ENCODE measurements at regions not wholly inside any gene's neighbourhood (a gene's known extent, or its start where the extent isn't known, plus 50 kb on each side); places are given as distances from the start of the nearest gene placed in this dataset.

DNA sequence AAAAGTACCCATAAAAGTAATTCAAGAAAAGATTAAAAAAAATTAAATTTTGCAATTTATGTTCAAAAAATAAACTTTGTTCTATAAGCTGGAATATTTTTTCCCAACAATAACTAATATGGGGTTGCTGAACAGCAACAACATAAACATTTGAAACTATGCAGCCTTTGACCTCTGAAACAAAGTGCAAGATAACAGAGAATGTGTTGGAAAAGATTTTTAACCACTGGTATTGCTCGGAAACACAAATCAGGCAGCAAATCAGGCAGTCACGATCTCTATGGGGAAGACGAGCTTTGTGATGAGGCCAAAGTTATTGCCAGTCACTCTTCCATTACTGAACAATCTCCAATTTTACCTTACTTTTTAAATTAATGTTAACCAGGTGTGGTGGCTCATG, 332.1 kb downstream of the PABPC4L start:
- no peak for TF ChIP-seq SP7 (tag by site-specific recombination; IDR thresholded peaks at IDR 0.05)
- no peak for TF ChIP-seq ZBTB1 (tag by site-specific recombination; IDR thresholded peaks at IDR 0.05)
- TF ChIP-seq, protein P1, sequence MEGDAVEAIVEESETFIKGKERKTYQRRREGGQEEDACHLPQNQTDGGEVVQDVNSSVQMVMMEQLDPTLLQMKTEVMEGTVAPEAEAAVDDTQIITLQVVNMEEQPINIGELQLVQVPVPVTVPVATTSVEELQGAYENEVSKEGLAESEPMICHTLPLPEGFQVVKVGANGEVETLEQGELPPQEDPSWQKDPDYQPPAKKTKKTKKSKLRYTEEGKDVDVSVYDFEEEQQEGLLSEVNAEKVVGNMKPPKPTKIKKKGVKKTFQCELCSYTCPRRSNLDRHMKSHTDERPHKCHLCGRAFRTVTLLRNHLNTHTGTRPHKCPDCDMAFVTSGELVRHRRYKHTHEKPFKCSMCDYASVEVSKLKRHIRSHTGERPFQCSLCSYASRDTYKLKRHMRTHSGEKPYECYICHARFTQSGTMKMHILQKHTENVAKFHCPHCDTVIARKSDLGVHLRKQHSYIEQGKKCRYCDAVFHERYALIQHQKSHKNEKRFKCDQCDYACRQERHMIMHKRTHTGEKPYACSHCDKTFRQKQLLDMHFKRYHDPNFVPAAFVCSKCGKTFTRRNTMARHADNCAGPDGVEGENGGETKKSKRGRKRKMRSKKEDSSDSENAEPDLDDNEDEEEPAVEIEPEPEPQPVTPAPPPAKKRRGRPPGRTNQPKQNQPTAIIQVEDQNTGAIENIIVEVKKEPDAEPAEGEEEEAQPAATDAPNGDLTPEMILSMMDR (tag by site-specific recombination; IDR thresholded peaks at IDR 0.05): no peak
- TF ChIP-seq ZNF530 (tag by site-specific recombination; IDR thresholded peaks at IDR 0.05; ENCODE audit: low read depth): no peak
- TF ChIP-seq ZNF501 (tag by site-specific recombination; IDR thresholded peaks at IDR 0.05): no peak
- TF ChIP-seq ZNF350 (tag by site-specific recombination; IDR thresholded peaks at IDR 0.05): no peak
- TF ChIP-seq TCF7L2 (IDR thresholded peaks at IDR 0.05; ENCODE audit: borderline replicate concordance, low read depth, low read length): no peak
- no peak for TF ChIP-seq ZNF155 (tag by site-specific recombination; IDR thresholded peaks at IDR 0.05)
- TF ChIP-seq YY1 (tag by site-specific recombination; IDR thresholded peaks at IDR 0.05): no peak
- TF ChIP-seq KLF9 (tag by site-specific recombination; IDR thresholded peaks at IDR 0.05; ENCODE audit: low read depth): no peak
- TF ChIP-seq KLF7 (tag by site-specific recombination; IDR thresholded peaks at IDR 0.05; ENCODE audit: borderline replicate concordance): no peak
- TF ChIP-seq ZNF785 (tag by site-specific recombination; IDR thresholded peaks at IDR 0.05): no peak
